NB4 (cell line): ENCODE measurements at regions not wholly inside any gene's neighbourhood (a gene's known extent, or its start where the extent isn't known, plus 50 kb on each side); places are given as distances from the start of the nearest gene placed in this dataset.
"Not testable (repeated sequence)": the region's sequence is repeated elsewhere in the genome, so short reads cannot be mapped to it uniquely, and the experiment has no call there.

Experiments
- CTCF ChIP-seq: IDR thresholded peaks from one replicate; pipeline ENCODE4 v1.5.1; 2012; ENCODE audit warnings: low read depth, low read length
- MAX ChIP-seq: IDR thresholded peaks from 2 replicates; pipeline ENCODE4 v1.6.1; 2011; ENCODE audit warnings: low read depth, low read length
- MYC ChIP-seq: IDR thresholded peaks from 2 replicates; pipeline ENCODE4 v1.6.1; 2011; ENCODE audit warnings: low read depth, low read length
- POLR2A ChIP-seq: IDR thresholded peaks from 2 replicates; pipeline ENCODE4 v1.6.1; 2011; ENCODE audit warnings: mild to moderate bottlenecking; ENCODE audit not compliant: insufficient read length; ENCODE audit errors: extremely low read depth

- TF ChIP-seq CTCF = peak; percentile 47
- not testable (repeated sequence) for TF ChIP-seq POLR2A, MAX, MYC
These were observed 248.0 kb downstream of the ZNF92 start for GRCh38 chr7:65621580-65622201.
